Neural cell (in vitro differentiated cells): ENCODE measurements at regions not wholly inside any gene's neighbourhood (a gene's known extent, or its start where the extent isn't known, plus 50 kb on each side); places are given as distances from the start of the nearest gene placed in this dataset.

Experiments
- H2AFZ ChIP-seq: fragments of 200-600, 300-800 bp; sonication (generic), shearing (Covaris generic); 2 replicates; pipeline ENCODE4 v1.6.0; 2014; ENCODE audit warnings: low read depth, mild to moderate bottlenecking, antibody characterized with exemption, low read length, moderate library complexity
- H3F3A ChIP-seq: fragments of 200-600 bp; shearing (Covaris generic); 2 replicates; pipeline ENCODE4 v1.6.1; 2016; ENCODE audit warnings: mild to moderate bottlenecking, moderate library complexity, mixed read lengths, antibody characterized with exemption, low read length; ENCODE audit not compliant: insufficient read depth, poor library complexity, severe bottlenecking
- H3K27ac ChIP-seq: fragments of 200-600, 300-800 bp; sonication (generic), shearing (Covaris generic); 2 replicates; pipeline ENCODE4 v1.5.1; 2014; ENCODE audit warnings: mild to moderate bottlenecking, low read length, moderate library complexity
- H3K27me3 ChIP-seq: fragments of 300-800, 200-600 bp; sonication (generic), shearing (Covaris generic); 2 replicates; pipeline ENCODE4 v1.6.0; 2014; ENCODE audit warnings: mild to moderate bottlenecking, low read depth, low read length, moderate library complexity; ENCODE audit not compliant: insufficient read depth
- H3K36me3 ChIP-seq: fragments of 300-800, 200-600 bp; sonication (generic), shearing (Covaris generic); 2 replicates; pipeline ENCODE4 v1.5.1; 2014; ENCODE audit warnings: mild to moderate bottlenecking, antibody characterized with exemption, low read length, moderate library complexity; ENCODE audit not compliant: insufficient read depth
- H3K4me2 ChIP-seq: fragments of 300-800, 200-600 bp; sonication (generic), shearing (Covaris generic); 2 replicates; pipeline ENCODE4 v1.6.0; 2014; ENCODE audit warnings: mild to moderate bottlenecking, low read length
- H3K4me3 ChIP-seq: fragments of 300-800, 200-600 bp; sonication (generic), shearing (Covaris generic); 2 replicates; pipeline ENCODE4 v1.5.1; 2014; ENCODE audit warnings: mild to moderate bottlenecking, low read length, moderate library complexity
- H3K79me2 ChIP-seq: fragments of 200-600 bp; shearing (Covaris generic); replicated peaks from 2 replicates; pipeline ENCODE4 v1.6.0; 2014; ENCODE audit warnings: mild to moderate bottlenecking, low read length, moderate library complexity; ENCODE audit not compliant: insufficient read depth
- H3K9ac ChIP-seq: fragments of 300-800, 200-600 bp; sonication (generic), shearing (Covaris generic); 2 replicates; pipeline ENCODE4 v1.6.1; 2016; ENCODE audit warnings: mild to moderate bottlenecking, low read length, mixed read lengths
- H3K9me2 ChIP-seq: fragments of 200-600 bp; shearing (Covaris generic); 2 replicates; pipeline ENCODE4 v1.6.1; 2016; ENCODE audit warnings: mild to moderate bottlenecking, low read length, mixed read lengths; ENCODE audit not compliant: insufficient read depth
- H3K9me3 ChIP-seq: fragments of 200-600, 300-800 bp; sonication (generic), shearing (Covaris generic); 2 replicates; pipeline ENCODE4 v1.6.1; 2016; ENCODE audit warnings: mild to moderate bottlenecking, mixed run types, low read length, moderate library complexity, mixed read lengths
- H4K20me1 ChIP-seq: fragments of 200-600 bp; shearing (Covaris generic); 2 replicates; pipeline ENCODE4 v1.6.1; 2016; ENCODE audit warnings: mild to moderate bottlenecking, mixed run types; ENCODE audit not compliant: insufficient read depth
- CTCF ChIP-seq: fragments of 450-650 bp; IDR thresholded peaks from 2 replicates; pipeline ENCODE4 v1.5.1; 2014; ENCODE audit warnings: antibody characterized with exemption, mild to moderate bottlenecking, moderate library complexity; ENCODE audit not compliant: poor library complexity, severe bottlenecking
- EP300 ChIP-seq: fragments of 450-650 bp; conservative IDR thresholded peaks from 2 replicates; pipeline ENCODE4 v1.6.1; 2014; ENCODE audit warnings: antibody characterized with exemption, mild to moderate bottlenecking, moderate library complexity; ENCODE audit not compliant: poor library complexity, severe bottlenecking
- EZH2 ChIP-seq: fragments of 200-600, 300-800 bp; shearing (Covaris generic), sonication (generic); IDR thresholded peaks from 2 replicates; pipeline ENCODE4 v1.6.1; 2014; ENCODE audit warnings: antibody characterized with exemption, low read length, borderline replicate concordance, mild to moderate bottlenecking; ENCODE audit not compliant: insufficient read depth, poor library complexity, severe bottlenecking
- MXI1 ChIP-seq: fragments of 450-650 bp; conservative IDR thresholded peaks from 2 replicates; pipeline ENCODE4 v1.6.1; 2014; ENCODE audit warnings: antibody characterized with exemption, mild to moderate bottlenecking; ENCODE audit not compliant: poor library complexity, severe bottlenecking
- POLR2AphosphoS5 ChIP-seq: IDR thresholded peaks from 2 replicates; pipeline ENCODE4 v1.6.1; 2012
- RAD21 ChIP-seq: fragments of 450-650 bp; conservative IDR thresholded peaks from 2 replicates; pipeline ENCODE4 v1.6.1; 2014; ENCODE audit warnings: antibody characterized with exemption, mild to moderate bottlenecking, moderate library complexity
- REST ChIP-seq: IDR thresholded peaks from 2 replicates; pipeline ENCODE4 v1.6.1; 2012; ENCODE audit warnings: borderline replicate concordance
- SMC3 ChIP-seq: fragments of 450-650 bp; conservative IDR thresholded peaks from 2 replicates; pipeline ENCODE4 v1.6.1; 2014; ENCODE audit warnings: antibody characterized with exemption, mild to moderate bottlenecking, moderate library complexity; ENCODE audit not compliant: poor library complexity
- TAF1 ChIP-seq: IDR thresholded peaks from 2 replicates; pipeline ENCODE4 v1.6.1; 2012; ENCODE audit warnings: low read depth

- Histone ChIP-seq H2AFZ (no peak overlapping the region), H3K9me3 (no peaks in the 10 kb centered on the region), H3K79me2 (no peaks in the 10 kb centered on the region), H3K27ac (no peak overlapping the region), H3F3A (no peaks in the 10 kb centered on the region), H3K9me2 (no peaks in the 10 kb centered on the region), H3K4me3 (no peak overlapping the region), H3K36me3 (no peaks in the 10 kb centered on the region), H4K20me1 (no peaks in the 10 kb centered on the region), H3K4me2 (no peak overlapping the region), H3K9ac (no peak overlapping the region), H3K27me3 (no peaks in the 10 kb centered on the region)
- TF ChIP-seq SMC3 (no peak), CTCF (no peak), EZH2 (no peak), MXI1 (no peak), POLR2AphosphoS5 (no peak)
These were observed 137.9 kb upstream of the NEDD9 start for GRCh38 chr6:11370191-11371018.

GRCh38 chr6:11368760-11369159, 136.3 kb upstream of the NEDD9 start:
- Histone ChIP-seq H3K27me3 (no peaks in the 10 kb centered on the region), H3K4me2 (no peak overlapping the region), H3K27ac (no peak overlapping the region), H3K36me3 (no peaks in the 10 kb centered on the region), H3K9me3 (no peaks in the 10 kb centered on the region), H3F3A (no peaks in the 10 kb centered on the region), H2AFZ (no peak overlapping the region), H3K4me3 (no peak overlapping the region), H3K9ac (no peak overlapping the region), H4K20me1 (no peaks in the 10 kb centered on the region), H3K9me2 (no peaks in the 10 kb centered on the region), H3K79me2 (no peaks in the 10 kb centered on the region)
- no peak for TF ChIP-seq REST
- TF ChIP-seq POLR2AphosphoS5 = no peak
- TF ChIP-seq CTCF = no peak
- no peak for TF ChIP-seq EZH2
- no peak for TF ChIP-seq TAF1
- TF ChIP-seq RAD21 = no peak
- no peak for TF ChIP-seq SMC3
- no peak for TF ChIP-seq EP300
- TF ChIP-seq MXI1 = no peak
